Neural cell (in vitro differentiated cells): ENCODE measurements at regions not wholly inside any gene's neighbourhood (a gene's known extent, or its start where the extent isn't known, plus 50 kb on each side); places are given as distances from the start of the nearest gene placed in this dataset.

Experiments
- H2AFZ ChIP-seq: fragments of 200-600, 300-800 bp; sonication (generic), shearing (Covaris generic); 2 replicates; pipeline ENCODE4 v1.6.0; 2014; ENCODE audit warnings: low read depth, mild to moderate bottlenecking, antibody characterized with exemption, low read length, moderate library complexity
- H3F3A ChIP-seq: fragments of 200-600 bp; shearing (Covaris generic); 2 replicates; pipeline ENCODE4 v1.6.1; 2016; ENCODE audit warnings: mild to moderate bottlenecking, moderate library complexity, mixed read lengths, antibody characterized with exemption, low read length; ENCODE audit not compliant: insufficient read depth, poor library complexity, severe bottlenecking
- H3K27ac ChIP-seq: fragments of 200-600, 300-800 bp; sonication (generic), shearing (Covaris generic); 2 replicates; pipeline ENCODE4 v1.5.1; 2014; ENCODE audit warnings: mild to moderate bottlenecking, low read length, moderate library complexity
- H3K27me3 ChIP-seq: fragments of 300-800, 200-600 bp; sonication (generic), shearing (Covaris generic); 2 replicates; pipeline ENCODE4 v1.6.0; 2014; ENCODE audit warnings: mild to moderate bottlenecking, low read depth, low read length, moderate library complexity; ENCODE audit not compliant: insufficient read depth
- H3K36me3 ChIP-seq: fragments of 300-800, 200-600 bp; sonication (generic), shearing (Covaris generic); 2 replicates; pipeline ENCODE4 v1.5.1; 2014; ENCODE audit warnings: mild to moderate bottlenecking, antibody characterized with exemption, low read length, moderate library complexity; ENCODE audit not compliant: insufficient read depth
- H3K4me2 ChIP-seq: fragments of 300-800, 200-600 bp; sonication (generic), shearing (Covaris generic); 2 replicates; pipeline ENCODE4 v1.6.0; 2014; ENCODE audit warnings: mild to moderate bottlenecking, low read length
- H3K4me3 ChIP-seq: fragments of 300-800, 200-600 bp; sonication (generic), shearing (Covaris generic); 2 replicates; pipeline ENCODE4 v1.5.1; 2014; ENCODE audit warnings: mild to moderate bottlenecking, low read length, moderate library complexity
- H3K79me2 ChIP-seq: fragments of 200-600 bp; shearing (Covaris generic); replicated peaks from 2 replicates; pipeline ENCODE4 v1.6.0; 2014; ENCODE audit warnings: mild to moderate bottlenecking, low read length, moderate library complexity; ENCODE audit not compliant: insufficient read depth
- H3K9ac ChIP-seq: fragments of 300-800, 200-600 bp; sonication (generic), shearing (Covaris generic); 2 replicates; pipeline ENCODE4 v1.6.1; 2016; ENCODE audit warnings: mild to moderate bottlenecking, low read length, mixed read lengths
- H3K9me2 ChIP-seq: fragments of 200-600 bp; shearing (Covaris generic); 2 replicates; pipeline ENCODE4 v1.6.1; 2016; ENCODE audit warnings: mild to moderate bottlenecking, low read length, mixed read lengths; ENCODE audit not compliant: insufficient read depth
- H3K9me3 ChIP-seq: fragments of 200-600, 300-800 bp; sonication (generic), shearing (Covaris generic); 2 replicates; pipeline ENCODE4 v1.6.1; 2016; ENCODE audit warnings: mild to moderate bottlenecking, mixed run types, low read length, moderate library complexity, mixed read lengths
- H4K20me1 ChIP-seq: fragments of 200-600 bp; shearing (Covaris generic); 2 replicates; pipeline ENCODE4 v1.6.1; 2016; ENCODE audit warnings: mild to moderate bottlenecking, mixed run types; ENCODE audit not compliant: insufficient read depth
- EP300 ChIP-seq: fragments of 450-650 bp; conservative IDR thresholded peaks from 2 replicates; pipeline ENCODE4 v1.6.1; 2014; ENCODE audit warnings: antibody characterized with exemption, mild to moderate bottlenecking, moderate library complexity; ENCODE audit not compliant: poor library complexity, severe bottlenecking
- EZH2 ChIP-seq: fragments of 200-600, 300-800 bp; shearing (Covaris generic), sonication (generic); IDR thresholded peaks from 2 replicates; pipeline ENCODE4 v1.6.1; 2014; ENCODE audit warnings: antibody characterized with exemption, low read length, borderline replicate concordance, mild to moderate bottlenecking; ENCODE audit not compliant: insufficient read depth, poor library complexity, severe bottlenecking
- MXI1 ChIP-seq: fragments of 450-650 bp; conservative IDR thresholded peaks from 2 replicates; pipeline ENCODE4 v1.6.1; 2014; ENCODE audit warnings: antibody characterized with exemption, mild to moderate bottlenecking; ENCODE audit not compliant: poor library complexity, severe bottlenecking
- POLR2AphosphoS5 ChIP-seq: IDR thresholded peaks from 2 replicates; pipeline ENCODE4 v1.6.1; 2012
- RAD21 ChIP-seq: fragments of 450-650 bp; conservative IDR thresholded peaks from 2 replicates; pipeline ENCODE4 v1.6.1; 2014; ENCODE audit warnings: antibody characterized with exemption, mild to moderate bottlenecking, moderate library complexity
- SMC3 ChIP-seq: fragments of 450-650 bp; conservative IDR thresholded peaks from 2 replicates; pipeline ENCODE4 v1.6.1; 2014; ENCODE audit warnings: antibody characterized with exemption, mild to moderate bottlenecking, moderate library complexity; ENCODE audit not compliant: poor library complexity
- TAF1 ChIP-seq: IDR thresholded peaks from 2 replicates; pipeline ENCODE4 v1.6.1; 2012; ENCODE audit warnings: low read depth
- TF ChIP-seq, protein P1 (sequence below): fragments of 450-650 bp; IDR thresholded peaks from 2 replicates; pipeline ENCODE4 v1.5.1; 2014; ENCODE audit warnings: antibody characterized with exemption, mild to moderate bottlenecking, moderate library complexity; ENCODE audit not compliant: poor library complexity, severe bottlenecking
- TF ChIP-seq, protein P2 (sequence below): IDR thresholded peaks from 2 replicates; pipeline ENCODE4 v1.6.1; 2012; ENCODE audit warnings: borderline replicate concordance

DNA sequence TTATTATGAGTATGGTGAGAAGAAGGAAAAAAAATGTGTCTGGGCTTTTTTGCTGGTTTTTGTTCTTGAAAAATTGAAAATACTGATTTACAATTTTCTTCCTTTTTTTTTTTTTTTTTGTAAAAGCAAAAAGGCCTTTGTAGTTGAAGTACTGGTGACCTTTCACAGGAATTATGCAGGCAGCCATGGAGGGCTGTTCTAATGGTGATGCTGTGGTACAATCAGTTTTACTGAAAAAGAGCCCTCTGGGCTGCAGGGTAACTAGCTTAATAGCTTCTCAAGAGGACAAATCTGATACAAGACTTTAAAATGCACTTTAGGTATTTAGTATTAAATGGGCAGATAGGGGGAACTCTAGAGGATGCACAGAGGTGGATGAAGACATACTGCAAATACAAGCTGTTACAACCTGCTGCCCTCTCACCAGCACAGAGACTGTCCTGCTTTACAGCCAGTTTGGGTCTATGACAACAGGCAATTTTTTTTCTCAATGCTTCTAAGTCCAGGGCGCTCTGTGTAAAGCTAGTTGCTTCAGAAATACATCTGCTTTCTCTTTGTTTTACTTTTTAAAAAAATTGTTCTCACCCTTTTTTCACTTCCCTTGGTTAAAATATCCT is 61.6 kb upstream of the HS3ST5 start:
- Histone ChIP-seq H3K79me2 (no peaks in the 10 kb centered on the region), H3K9me3 (no peaks in the 10 kb centered on the region), H2AFZ (no peak overlapping the region), H3K36me3 (no peaks in the 10 kb centered on the region), H3K4me2 (no peak overlapping the region), H3K9ac (no peak overlapping the region), H4K20me1 (no peaks in the 10 kb centered on the region), H3K27me3 (no peaks in the 10 kb centered on the region), H3K27ac (no peak overlapping the region), H3K9me2 (no peaks in the 10 kb centered on the region), H3K4me3 (no peak overlapping the region), H3F3A (no peaks in the 10 kb centered on the region)
- TF ChIP-seq RAD21: no peak
- no peak for TF ChIP-seq EZH2
- no peak for TF ChIP-seq POLR2AphosphoS5
- TF ChIP-seq, protein P1, sequence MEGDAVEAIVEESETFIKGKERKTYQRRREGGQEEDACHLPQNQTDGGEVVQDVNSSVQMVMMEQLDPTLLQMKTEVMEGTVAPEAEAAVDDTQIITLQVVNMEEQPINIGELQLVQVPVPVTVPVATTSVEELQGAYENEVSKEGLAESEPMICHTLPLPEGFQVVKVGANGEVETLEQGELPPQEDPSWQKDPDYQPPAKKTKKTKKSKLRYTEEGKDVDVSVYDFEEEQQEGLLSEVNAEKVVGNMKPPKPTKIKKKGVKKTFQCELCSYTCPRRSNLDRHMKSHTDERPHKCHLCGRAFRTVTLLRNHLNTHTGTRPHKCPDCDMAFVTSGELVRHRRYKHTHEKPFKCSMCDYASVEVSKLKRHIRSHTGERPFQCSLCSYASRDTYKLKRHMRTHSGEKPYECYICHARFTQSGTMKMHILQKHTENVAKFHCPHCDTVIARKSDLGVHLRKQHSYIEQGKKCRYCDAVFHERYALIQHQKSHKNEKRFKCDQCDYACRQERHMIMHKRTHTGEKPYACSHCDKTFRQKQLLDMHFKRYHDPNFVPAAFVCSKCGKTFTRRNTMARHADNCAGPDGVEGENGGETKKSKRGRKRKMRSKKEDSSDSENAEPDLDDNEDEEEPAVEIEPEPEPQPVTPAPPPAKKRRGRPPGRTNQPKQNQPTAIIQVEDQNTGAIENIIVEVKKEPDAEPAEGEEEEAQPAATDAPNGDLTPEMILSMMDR: no peak
- no peak for TF ChIP-seq EP300
- no peak for TF ChIP-seq SMC3
- TF ChIP-seq, protein P2, sequence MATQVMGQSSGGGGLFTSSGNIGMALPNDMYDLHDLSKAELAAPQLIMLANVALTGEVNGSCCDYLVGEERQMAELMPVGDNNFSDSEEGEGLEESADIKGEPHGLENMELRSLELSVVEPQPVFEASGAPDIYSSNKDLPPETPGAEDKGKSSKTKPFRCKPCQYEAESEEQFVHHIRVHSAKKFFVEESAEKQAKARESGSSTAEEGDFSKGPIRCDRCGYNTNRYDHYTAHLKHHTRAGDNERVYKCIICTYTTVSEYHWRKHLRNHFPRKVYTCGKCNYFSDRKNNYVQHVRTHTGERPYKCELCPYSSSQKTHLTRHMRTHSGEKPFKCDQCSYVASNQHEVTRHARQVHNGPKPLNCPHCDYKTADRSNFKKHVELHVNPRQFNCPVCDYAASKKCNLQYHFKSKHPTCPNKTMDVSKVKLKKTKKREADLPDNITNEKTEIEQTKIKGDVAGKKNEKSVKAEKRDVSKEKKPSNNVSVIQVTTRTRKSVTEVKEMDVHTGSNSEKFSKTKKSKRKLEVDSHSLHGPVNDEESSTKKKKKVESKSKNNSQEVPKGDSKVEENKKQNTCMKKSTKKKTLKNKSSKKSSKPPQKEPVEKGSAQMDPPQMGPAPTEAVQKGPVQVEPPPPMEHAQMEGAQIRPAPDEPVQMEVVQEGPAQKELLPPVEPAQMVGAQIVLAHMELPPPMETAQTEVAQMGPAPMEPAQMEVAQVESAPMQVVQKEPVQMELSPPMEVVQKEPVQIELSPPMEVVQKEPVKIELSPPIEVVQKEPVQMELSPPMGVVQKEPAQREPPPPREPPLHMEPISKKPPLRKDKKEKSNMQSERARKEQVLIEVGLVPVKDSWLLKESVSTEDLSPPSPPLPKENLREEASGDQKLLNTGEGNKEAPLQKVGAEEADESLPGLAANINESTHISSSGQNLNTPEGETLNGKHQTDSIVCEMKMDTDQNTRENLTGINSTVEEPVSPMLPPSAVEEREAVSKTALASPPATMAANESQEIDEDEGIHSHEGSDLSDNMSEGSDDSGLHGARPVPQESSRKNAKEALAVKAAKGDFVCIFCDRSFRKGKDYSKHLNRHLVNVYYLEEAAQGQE: no peak
- TF ChIP-seq TAF1: no peak

DNA sequence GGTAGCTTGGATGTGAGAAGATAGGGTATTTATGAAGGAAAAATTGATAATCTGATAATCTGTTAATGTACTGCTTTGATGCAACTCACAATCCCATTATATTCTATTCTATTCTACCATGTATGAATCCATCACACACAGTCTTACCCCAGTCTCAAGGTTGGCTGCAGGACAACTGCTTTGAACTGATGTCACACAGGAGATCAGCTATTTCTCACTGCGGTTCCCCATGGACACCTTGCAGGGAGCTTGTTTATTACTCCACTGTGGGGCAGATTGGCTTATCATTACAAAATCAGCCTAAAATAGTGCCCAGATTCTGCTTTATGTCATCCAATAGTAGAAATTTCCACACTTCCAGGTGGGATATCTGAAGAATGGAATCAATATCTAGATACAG is 61.0 kb upstream of the HS3ST5 start:
- Histone ChIP-seq H3K9ac (no peak overlapping the region), H3K4me2 (no peak overlapping the region), H3F3A (no peaks in the 10 kb centered on the region), H3K27me3 (no peaks in the 10 kb centered on the region), H3K27ac (no peak overlapping the region), H3K9me3 (no peaks in the 10 kb centered on the region), H3K36me3 (no peaks in the 10 kb centered on the region), H2AFZ (no peak overlapping the region), H3K79me2 (no peaks in the 10 kb centered on the region), H4K20me1 (no peaks in the 10 kb centered on the region), H3K4me3 (no peak overlapping the region), H3K9me2 (no peaks in the 10 kb centered on the region)
- no peak for TF ChIP-seq MXI1
- TF ChIP-seq SMC3: no peak
- TF ChIP-seq, protein P2: no peak
- TF ChIP-seq, protein P1: no peak
- TF ChIP-seq POLR2AphosphoS5: no peak
- TF ChIP-seq EP300: no peak
- TF ChIP-seq RAD21: no peak
- no peak for TF ChIP-seq TAF1
- no peak for TF ChIP-seq EZH2
